ENCODE measurements at regions not wholly inside any gene's neighbourhood (a gene's known extent, or its start where the extent isn't known, plus 50 kb on each side); places are given as distances from the start of the nearest gene placed in this dataset.

DNA sequence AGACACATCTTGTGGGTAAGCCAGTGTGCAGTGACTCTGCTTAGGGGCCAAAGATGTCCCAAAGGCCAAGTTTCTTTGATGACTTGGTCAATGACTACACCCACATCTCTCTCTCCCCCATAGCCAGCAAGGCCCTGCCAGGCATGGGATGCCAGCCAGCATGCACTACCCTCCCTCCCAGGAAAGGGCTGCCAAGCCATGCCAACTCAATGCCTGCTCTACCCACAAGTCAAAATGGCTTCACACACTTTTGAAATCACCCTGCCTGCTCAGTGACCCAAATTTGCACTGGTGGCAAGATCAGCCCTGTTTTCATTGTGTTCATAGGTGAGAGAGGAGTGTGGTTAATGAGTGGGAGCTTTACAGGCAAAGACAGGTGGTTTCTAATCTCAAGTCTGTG lies 112.5 kb downstream of the MATN1 start:
- no peak for FAIRE-seq

DNA sequence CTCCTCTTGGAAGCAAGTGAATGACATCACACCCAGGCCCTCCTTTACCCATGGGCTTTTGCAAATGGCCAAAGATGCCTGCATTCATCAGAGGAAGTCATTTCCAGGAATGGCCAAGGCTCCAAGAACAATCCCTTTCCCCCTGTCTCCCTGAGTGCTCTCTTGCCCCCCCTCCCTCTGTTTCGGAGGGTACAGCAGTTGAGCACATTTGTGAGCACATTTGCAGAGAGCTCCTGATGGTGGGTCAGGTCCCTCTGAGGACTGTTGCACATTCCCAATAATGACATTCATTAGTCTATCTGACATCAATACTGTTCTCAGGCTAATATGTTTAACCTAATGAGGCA lies 113.4 kb downstream of the MATN1 start:
- no peak for FAIRE-seq
- DNase-seq (ENCODE audit: low spot score) = no peak

More for the DNA sequence above, 112.5 kb downstream of the MATN1 start:
- no peak for DNase-seq (ENCODE audit: low spot score)

DNA sequence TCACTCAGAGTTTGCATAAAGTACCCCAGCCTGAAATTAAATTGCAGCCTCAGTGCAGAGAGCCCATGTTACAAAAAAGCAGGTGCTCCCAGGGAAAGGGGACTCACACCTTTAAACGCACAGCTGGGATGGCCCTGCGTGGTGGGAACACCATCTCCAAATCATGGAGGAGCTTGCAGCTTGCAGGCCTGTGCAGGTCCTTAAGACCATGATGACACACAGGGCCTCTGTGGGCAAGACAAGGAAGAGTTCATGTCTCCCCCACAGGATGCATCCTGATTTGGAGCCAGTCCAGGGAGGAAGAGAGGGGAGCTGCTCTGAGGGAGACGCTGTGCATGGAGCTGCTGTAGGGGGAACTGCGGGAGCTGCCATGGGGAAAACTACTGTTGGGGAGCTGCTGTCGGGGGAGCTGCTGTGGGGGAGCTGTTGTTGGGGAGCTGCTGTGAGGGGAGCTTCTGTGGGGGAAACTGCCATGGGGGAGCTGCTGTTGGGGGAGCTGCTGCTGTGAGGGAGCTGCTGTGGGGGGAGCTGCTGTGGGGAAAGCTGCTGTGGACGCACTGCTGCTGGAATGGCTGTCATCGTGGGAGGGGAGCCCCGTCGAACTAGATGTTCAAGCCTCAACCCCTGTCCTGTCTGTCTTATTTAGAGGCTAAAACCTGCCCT lies 113.9 kb downstream of the MATN1 start:
- DNase-seq (ENCODE audit: low spot score) (no peak), FAIRE-seq (no peak)

DNA sequence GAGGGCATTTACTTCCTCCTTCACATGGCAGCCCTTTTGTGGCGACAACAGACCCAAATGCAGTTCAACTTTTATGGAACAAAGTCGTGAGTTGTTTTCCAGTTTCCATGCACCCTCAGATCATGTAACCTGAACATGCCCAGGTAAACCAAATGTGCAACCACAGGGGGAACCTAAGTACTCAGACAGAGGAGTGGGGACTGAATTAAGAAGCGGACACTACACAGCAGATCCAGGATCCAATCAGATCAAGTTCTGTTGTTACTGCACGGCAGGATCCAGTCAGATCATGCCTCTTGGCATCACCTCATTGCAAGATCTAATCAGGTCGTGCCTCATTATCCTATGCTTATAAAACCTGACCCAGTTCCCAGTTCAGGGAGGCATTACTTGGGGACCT lies 115.7 kb downstream of the MATN1 start:
- FAIRE-seq = no peak
- DNase-seq (ENCODE audit: low spot score) = no peak

DNA sequence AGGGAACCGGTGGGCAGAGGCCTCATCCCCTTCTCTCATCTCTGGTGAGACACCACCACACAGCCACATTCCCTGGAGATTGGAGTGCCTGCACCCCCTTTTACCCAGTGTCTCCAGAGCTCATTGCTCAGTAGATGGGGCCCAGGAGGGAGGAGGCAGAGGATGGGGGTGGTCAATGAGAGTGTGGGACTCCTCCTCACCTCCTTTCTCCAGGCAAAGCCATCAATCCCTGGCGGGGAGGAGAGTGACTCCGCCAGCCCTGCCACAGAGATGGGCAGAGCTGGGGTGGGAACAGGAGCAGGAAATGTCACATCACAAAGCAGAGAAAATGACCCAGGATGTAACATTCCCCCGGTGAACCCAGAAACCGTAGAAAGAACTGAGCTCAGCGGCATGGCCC lies 117.2 kb downstream of the MATN1 start:
- no peak for DNase-seq (ENCODE audit: low spot score)
- FAIRE-seq = no peak

DNA sequence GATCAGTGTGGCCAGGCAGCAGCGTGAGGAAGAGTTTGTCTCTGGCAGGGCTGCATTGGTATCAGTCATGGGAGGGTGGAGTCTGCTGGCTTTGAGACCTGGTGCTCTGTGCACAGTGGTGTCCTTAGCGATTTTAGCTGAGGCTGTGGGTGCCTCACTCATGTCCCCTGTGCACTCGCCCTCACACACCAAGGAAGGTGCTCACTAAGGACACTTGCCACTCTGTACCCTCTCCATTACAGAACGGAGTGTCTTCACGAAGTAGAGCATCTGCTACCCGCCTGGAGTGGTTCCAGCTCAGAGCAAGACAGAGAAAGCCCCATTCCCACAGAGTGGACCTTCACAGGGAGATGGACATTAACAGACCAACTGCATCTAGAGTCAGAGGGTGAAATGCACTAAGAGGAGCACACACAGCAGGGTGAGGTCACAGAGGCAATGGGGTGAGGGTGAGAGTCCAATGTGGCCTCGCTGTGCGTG lies 117.9 kb downstream of the MATN1 start:
- DNase-seq (ENCODE audit: low spot score) = no peak
- FAIRE-seq = no peak

DNA sequence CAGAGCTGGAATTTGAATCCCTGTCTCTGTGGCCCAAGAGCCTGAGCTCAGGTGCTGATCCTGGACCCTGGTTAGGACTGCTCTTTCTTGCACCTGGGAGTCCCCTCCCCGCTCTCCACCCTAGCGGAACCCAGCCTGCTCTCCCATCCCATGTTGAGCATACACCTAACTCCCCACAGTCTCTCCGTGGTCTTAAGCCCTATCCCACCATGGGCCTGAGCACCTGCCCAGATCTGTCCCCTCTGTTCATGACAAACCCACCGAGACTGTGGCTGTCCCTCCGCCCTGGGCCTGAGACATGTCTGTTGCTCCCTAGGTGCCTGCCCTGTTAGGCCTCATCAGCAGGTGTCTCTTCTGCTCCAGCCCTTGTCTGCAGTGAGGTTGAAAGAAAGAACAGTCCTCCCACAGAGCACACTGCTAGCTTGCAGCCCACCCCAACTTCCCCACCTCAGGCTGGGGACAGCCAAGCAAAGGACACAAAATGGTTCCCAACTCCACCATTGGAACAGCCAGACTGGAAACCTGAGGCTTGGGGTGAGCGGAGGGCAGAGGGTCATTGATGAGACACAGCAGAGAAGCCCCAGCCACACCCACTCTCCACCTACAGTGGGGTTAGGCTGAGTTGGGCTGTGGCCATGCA lies 118.5 kb downstream of the MATN1 start:
- no peak for FAIRE-seq
- no peak for DNase-seq (ENCODE audit: low spot score)

DNA sequence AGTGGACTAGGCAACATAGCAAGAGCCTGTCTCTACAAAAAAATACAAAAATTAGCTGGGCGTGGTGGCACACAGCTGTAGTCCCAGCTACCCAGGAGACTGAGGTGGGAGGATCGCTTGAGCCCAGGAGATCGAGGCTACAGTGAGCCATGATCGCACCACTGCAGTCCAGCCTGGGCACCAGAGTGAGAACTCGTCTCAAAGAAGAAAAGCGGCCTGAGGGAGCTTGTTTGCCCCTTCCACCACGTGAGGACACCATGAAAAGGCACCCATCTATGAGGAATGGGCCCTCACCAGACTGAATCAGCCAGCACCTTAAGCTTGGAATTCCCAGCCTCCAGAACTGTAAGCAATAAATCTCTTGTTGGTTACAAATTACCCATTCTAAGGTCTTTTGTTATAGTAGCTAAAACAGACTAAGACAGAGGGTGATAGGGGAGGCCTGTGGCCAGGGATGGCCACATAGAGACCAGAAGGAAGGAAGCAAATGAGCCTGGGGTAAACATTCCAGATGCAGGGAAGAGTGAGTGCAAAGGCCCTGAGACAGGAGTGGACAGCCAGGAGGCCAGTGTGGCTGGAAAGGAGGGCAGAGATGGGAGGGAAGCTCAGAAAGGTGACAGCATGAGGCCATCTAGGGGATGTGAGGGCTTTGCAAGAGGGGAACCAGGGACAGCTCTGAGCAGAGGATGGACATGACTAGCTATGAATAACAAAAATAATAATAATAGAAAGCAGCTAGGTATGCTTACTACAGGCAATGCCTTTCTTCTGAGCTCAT lies 120.1 kb downstream of the MATN1 start:
- DNase-seq (ENCODE audit: low spot score) = no peak
- FAIRE-seq = no peak

DNA sequence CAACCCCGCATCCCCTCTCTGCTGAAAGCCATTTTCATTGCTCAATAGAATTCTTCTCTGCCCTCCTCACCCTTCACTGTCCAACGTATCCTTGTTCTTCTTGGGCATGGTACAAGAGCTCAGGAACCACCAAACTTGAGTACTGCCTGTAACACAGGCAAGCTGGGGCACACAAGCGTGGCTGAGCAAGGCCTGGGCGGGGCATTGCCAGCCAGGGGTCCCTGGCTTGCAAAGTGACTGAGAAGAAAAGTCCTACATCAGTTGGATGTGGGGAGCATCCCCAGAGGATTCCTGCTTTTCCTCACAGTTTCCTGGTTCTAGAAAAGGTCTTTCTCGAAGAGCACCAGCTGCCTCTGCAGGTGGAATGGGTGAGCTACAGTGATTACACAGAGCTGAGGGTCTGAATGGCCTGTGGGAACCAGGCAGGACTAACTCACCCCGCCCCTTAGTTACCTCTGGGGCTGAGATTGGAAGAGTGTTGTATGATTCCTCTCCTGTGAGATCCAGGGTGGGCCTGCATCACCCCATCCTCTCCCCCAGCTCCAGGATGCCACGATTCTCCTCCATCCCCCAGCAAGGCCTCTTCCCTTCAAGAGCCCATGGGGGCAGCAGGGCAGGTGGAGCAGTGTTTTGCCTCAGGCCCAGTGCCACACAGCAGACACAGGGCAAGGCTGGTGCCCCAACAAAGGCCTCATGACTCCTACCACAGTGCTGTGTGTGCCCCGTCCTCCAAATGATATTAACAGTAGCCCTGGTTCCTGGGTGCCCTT lies 121.9 kb downstream of the MATN1 start:
- DNase-seq (ENCODE audit: low spot score) (no peak), FAIRE-seq (no peak)

DNA sequence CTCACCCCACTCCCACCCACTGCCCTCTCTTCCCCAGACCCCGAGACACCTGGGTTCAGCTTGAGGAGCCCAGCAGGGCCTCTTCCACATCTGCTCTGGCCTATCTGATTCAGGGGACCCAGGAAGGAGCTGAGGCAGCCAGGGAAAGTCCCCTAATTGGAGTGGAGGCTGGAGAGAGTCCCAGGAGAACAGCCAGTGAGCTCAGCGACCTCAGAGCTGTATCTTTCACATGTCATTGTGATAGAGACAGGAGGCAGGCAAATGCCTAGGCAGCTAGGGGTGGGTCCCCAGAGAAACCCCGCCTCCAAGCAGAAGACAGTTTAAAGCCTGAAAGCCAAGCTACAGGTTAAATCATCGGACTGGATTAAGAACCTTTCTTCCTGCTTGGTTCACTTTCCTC lies 122.7 kb downstream of the MATN1 start:
- no peak for DNase-seq (ENCODE audit: low spot score)
- FAIRE-seq = no peak

DNA sequence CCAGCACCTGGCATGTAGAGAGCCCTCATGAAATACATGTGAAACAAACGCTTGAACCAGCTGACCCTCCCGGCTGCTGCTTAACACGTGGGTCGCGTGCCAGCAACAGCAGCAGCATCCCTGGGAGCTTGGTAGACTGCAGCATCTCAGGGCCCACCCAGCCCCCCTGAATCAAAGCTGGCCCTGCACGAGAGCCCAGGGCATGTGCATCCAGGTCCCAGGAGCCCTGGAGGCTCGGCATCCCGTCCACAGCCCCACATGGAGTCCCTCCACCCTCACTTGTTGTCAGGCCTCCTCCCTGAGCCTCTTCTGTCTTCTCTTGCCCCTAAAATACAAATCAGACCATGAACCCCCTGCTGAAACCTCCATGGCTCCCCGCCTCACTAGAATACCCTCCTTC lies 123.1 kb downstream of the MATN1 start:
- no peak for DNase-seq (ENCODE audit: low spot score)
- no peak for FAIRE-seq

DNA sequence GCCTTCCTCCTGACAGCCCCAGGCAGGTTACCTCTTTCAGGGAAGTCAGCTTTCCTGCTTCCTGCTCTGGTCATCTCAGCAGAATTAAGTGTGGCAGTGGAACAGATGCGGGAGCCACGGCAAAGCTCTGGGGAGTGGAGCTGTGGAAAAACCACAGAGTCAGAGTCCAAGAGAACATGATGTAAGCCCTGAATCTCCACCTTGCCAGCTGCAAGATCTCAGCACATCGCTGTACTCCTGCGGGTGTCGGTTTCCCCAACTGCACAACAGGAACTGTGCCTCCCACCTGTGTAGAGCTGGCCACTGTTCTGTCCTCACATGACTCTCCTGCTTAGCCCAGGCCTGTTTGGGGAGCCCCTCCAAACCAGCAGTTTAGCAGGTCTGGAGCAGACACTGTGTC lies 123.7 kb downstream of the MATN1 start:
- no peak for FAIRE-seq
- no peak for DNase-seq (ENCODE audit: low spot score)

DNA sequence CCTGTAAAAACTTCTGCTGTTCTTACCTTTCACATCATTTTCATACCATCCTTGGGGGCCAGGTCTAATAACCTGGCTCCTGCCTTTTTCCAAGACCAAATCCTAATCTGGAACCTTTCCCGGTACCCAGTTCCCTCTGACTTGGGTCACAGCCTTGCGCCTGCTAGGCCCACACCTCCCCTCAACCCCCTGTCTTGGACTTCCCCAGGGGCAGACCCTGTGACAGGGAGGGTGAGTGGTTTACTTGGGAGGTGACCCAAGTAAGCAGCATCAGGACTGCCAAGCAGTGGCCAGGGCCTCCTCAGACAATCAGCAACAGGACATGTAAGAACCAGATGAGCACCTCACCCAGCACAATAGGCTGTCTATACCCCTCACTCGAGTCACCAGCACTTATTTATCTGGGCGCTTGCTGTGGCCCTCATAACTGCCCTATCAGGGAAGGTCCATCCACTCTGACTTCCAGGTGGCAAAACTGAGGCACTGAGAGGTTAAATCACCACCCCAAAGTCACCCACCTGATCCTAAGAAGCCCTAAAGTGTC lies 124.7 kb downstream of the MATN1 start:
- FAIRE-seq = no peak
- no peak for DNase-seq (ENCODE audit: low spot score)

DNA sequence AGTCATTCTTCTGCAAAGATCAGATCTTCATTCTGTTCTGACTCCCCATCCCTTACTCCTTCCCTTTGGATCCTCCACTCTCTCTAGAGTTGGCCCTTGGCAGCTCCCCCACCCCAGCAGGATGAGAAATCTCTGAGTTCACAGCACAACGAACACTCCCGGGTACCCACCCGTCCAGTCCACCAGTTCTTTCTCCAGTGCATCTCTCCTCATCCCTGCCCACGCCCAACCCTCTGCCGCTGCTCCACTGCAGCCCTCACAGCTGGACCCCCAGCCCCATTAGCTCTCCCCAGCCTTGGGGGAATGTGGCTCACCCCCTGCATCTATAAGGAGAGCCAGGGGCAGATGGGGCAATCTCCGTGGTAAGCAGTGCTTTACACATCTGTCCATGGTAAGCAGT lies 125.7 kb downstream of the MATN1 start:
- DNase-seq (ENCODE audit: low spot score) (no peak), FAIRE-seq (no peak)

DNA sequence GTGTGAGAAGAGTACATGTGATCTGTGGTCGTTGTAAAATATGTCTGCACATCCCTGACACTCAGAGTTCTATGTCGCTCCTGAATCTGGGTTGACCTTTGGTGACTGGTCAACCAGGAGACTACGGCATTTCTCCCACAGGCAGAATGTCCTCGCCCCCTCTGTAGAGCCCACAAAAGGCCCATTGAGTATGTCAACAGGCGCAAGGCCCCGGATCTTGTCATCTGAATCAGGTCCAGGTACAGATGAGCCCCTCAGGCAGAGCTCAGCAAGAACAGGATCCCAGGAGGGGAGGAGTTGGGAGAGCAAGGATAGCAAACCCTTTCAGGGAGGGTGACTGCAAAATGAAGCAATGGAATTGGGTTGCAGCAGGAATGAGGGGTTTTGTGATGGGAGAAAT lies 126.5 kb downstream of the MATN1 start:
- DNase-seq (ENCODE audit: low spot score) = no peak
- no peak for FAIRE-seq

DNA sequence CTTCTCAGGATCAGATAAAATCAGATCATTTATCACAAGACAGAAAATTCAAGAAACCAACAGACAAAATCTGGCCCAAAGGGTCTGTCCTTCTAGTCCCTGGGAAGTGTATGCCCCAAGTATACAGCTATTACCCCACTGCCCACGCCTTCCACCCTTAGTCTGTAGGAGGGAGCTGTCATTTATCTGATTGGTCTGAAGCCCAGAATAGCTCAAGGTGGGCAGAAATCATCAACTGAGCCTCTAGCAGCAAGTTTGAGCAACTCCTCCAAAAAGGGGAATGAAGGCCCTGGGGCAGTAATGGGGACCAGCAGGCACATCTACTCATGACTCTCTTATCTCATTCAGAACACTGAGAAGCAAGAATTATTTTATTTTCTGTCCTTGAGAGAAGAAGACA lies 126.9 kb downstream of the MATN1 start:
- FAIRE-seq (no peak), DNase-seq (ENCODE audit: low spot score) (no peak)

DNA sequence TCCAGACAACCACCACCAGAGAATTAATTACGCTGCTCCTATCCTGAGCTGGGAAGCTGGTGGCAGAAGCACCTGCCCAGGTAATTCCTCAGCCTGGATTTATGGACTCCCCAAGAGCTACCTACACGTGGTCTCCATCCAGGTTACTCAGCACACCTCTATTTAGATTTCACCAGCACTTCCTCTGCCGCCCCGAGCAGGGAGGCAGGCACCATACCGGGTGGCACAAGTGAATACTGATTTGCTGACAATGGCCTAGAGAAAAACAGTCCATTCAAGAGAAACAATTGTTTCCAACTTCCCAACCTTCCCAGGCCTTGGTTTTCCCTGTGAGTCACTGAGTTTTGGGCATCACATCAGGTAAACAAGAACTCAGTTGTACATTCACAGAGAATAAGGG lies 134.3 kb downstream of the MATN1 start:
- DNase-seq (ENCODE audit: low spot score) (no peak), FAIRE-seq (no peak)

DNA sequence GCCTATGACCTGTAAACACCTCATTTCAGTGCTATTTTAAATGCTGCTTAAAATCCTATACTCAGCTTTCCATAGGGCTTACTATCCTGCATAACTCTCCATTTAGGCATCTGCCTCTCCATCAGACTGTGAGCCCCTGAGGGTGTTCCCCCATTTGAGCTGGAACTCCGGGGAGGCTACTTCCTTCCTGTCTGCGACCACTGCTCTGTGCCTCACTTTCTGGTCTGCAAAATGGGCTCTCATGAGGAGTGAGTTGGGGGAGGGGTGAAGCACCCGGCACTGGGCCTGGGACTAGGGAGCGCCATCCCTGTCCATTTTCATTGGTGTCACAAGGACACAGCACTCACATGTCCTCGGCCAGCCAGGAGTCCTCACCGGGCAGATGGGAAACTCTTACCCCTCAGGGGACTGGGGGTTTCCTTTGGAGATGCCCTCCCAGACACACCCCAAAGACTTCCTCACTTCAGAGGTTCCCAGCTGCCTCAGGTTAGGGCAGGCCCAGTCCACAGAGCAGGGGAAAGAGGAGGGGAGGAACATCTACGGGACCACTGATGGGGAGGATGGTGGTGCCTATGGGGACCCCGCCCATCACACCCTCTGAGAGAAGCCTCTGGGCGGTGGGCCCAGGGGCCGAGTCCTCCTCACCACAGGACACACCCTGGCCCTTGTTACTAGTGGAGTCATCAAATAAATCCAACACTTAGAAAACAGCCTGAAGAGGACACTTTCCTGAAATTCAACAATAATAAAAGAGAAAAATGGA lies 134.9 kb downstream of the MATN1 start:
- FAIRE-seq (no peak), DNase-seq (ENCODE audit: low spot score) (no peak)

DNA sequence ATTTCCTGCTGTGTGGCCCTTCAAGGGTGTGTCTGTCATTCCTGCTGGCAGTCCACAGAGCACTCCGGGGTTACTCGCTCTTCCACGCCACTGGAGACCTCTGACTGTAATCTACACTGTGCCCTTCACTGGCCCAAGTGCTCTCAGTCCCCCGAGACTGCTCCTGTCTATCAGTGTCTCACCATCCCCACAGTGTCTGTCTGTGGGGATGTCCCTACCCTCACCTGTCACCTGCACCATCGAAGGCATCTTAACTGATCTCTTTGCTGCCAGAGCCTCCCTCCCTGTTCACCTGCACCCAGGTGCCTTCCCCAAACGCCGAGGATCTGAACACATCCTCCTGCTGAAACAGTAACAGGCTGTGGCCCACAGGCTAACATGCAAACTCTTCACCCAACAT lies 136.7 kb downstream of the MATN1 start:
- no peak for FAIRE-seq
- DNase-seq (ENCODE audit: low spot score) = no peak

DNA sequence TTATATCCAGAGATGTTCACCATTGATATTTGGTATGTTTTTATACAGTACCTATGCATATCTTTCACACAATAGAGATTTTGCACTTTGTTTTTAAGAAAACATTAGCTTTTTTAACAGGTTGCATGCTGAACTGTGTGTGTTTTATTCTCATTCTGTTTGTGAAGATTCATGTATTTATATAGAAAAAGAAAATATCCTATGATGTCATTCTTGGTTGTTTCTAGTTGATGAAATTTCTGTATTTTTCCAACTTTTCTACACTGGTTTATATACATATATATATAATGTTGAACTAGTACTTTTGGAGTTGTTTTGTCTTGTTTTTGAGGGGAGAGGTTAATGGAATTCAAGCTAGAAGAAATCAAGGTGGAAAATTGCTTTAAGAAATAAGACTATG lies 143.8 kb downstream of the MATN1 start:
- no peak for FAIRE-seq
- no peak for DNase-seq (ENCODE audit: low spot score)

DNA sequence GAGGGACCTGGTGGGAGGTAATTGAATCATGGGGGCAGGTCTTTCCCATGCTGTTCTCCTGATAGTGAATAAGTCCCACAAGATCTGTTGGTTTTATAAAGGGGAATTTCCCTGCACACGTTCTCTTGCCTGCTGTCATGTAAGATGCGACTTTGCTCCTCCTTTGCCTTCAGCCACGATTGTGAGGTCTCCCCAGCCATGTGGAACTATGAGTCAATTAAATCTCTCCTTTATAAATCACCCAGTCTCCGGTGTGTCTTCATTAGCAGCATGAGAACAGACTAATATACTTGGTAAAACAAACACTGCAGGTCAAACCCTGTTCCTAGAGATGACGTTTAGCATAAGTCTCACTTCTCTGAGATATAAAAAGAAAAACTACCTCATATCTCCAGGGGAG lies 148.3 kb downstream of the MATN1 start:
- DNase-seq (ENCODE audit: low spot score) (peak; percentile 58), FAIRE-seq (no peak)

Measured in RCC 7860 (cell line).